OCI-LY3 (cell line): ENCODE measurements at regions not wholly inside any gene's neighbourhood (a gene's known extent, or its start where the extent isn't known, plus 50 kb on each side); places are given as distances from the start of the nearest gene placed in this dataset.
"Not testable (repeated sequence)": the region's sequence is repeated elsewhere in the genome, so short reads cannot be mapped to it uniquely, and the experiment has no call there.

ENCODE experiments used
- EZH2phosphoT487 ChIP-seq: fragments of 200-600 bp; shearing (Covaris generic); IDR thresholded peaks from 2 replicates; pipeline ENCODE4 v1.6.1; 2018; ENCODE audit warnings: antibody characterized with exemption, mixed run types, low read depth
- TF ChIP-seq, protein P1 (sequence below): fragments of 200-600, 300-600 bp; sonication (generic); IDR thresholded peaks from 2 replicates; pipeline ENCODE4 v1.5.1; 2014; ENCODE audit warnings: antibody characterized with exemption, low read length, low read depth

DNA sequence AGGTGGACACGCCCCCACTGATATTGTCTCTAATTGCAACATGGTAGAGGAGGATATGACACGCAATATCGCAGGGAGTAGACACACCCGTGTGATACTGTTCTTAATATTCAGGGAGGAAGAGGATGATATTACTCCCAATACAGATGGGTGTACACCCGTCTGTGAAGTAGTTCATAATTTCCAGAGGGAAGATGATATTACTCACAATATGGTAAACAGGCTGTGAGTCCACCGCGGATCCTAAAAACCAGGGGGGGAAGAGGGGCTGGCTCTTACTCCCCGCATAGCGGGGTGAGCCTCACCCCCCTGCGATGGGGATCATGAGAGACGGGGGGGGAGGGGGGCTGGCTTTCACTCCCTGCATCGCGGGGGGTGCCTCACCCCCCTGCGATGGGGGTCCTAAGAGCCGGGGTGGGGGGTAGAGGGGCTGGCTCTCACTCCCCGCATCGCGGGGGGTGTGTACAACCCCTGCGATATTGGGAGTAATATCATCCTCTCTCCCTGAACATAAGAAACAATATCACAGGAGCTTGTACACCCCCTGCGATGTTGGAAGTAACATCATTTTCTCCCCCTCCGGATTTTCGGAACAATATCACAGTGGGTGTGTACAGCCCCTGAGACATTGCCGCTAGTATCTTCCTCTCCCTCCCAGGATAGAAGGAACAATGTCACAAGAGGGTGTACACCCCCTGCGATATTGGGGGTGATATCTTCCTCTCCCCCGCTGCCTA lies 52.2 kb upstream of the FRG2C start:
- TF ChIP-seq, protein P1, sequence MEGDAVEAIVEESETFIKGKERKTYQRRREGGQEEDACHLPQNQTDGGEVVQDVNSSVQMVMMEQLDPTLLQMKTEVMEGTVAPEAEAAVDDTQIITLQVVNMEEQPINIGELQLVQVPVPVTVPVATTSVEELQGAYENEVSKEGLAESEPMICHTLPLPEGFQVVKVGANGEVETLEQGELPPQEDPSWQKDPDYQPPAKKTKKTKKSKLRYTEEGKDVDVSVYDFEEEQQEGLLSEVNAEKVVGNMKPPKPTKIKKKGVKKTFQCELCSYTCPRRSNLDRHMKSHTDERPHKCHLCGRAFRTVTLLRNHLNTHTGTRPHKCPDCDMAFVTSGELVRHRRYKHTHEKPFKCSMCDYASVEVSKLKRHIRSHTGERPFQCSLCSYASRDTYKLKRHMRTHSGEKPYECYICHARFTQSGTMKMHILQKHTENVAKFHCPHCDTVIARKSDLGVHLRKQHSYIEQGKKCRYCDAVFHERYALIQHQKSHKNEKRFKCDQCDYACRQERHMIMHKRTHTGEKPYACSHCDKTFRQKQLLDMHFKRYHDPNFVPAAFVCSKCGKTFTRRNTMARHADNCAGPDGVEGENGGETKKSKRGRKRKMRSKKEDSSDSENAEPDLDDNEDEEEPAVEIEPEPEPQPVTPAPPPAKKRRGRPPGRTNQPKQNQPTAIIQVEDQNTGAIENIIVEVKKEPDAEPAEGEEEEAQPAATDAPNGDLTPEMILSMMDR, result not testable (repeated sequence)
- not testable (repeated sequence) for TF ChIP-seq EZH2phosphoT487
